NCI-H2107 treated with DMSO at 0.1 percent for 48 hours (cell line): ENCODE measurements at regions not wholly inside any gene's neighbourhood (a gene's known extent, or its start where the extent isn't known, plus 50 kb on each side); places are given as distances from the start of the nearest gene placed in this dataset.
"Not testable (repeated sequence)": the region's sequence is repeated elsewhere in the genome, so short reads cannot be mapped to it uniquely, and the experiment has no call there.

ENCODE experiments used
- DNase-seq: peaks from one replicate; lab custom pipeline; 2025; ENCODE audit not compliant: unreplicated experiment; lab: John Stamatoyannopoulos, UW

- DNase-seq = not testable (repeated sequence)
These were observed 67.8 kb upstream of the EEF2KMT start for GRCh38 chr16:5165429-5165828.

- DNase-seq = not testable (repeated sequence)
These were observed 65.2 kb upstream of the EEF2KMT start for GRCh38 chr16:5162801-5163200.

DNA sequence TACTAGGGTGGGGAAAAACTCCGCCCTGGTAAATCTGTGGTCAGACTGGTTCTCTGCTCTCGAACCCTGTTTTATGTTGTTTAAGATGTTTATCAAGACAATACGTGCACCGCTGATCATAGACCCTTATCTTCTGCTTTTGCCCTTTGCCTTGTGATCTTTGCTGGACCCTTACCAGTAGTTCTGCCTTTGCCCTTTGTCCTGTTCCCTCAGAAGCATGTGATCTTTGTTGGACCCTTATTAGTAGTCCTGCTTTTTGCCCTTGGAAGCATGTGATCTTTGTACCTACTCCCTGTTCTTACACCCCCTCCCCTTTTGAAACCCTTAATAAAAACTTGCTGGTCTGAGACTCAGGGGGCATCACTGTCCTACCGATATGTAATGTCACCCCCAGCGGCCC, 64.3 kb upstream of the EEF2KMT start:
- DNase-seq = not testable (repeated sequence)

DNA sequence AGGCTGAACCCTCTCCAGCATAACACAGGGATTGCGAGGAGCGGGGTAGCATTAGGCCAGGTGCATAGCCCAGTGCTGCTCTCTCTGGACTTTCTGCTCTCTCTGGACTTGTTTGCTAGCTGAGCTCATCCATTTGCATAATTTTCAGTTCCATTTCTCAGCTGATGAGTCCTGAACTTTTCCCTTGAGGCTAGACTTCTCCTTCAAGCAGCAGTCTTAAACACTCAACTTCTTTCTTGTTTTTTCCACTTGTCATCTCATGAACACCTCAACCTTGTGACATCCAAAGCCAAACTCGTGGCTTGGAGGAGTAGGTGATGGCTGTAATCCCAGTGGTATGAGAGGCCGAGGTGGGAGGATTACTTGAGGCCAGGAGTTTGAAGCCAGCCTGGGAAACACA, 62.4 kb upstream of the EEF2KMT start:
- DNase-seq = not testable (repeated sequence)

DNA sequence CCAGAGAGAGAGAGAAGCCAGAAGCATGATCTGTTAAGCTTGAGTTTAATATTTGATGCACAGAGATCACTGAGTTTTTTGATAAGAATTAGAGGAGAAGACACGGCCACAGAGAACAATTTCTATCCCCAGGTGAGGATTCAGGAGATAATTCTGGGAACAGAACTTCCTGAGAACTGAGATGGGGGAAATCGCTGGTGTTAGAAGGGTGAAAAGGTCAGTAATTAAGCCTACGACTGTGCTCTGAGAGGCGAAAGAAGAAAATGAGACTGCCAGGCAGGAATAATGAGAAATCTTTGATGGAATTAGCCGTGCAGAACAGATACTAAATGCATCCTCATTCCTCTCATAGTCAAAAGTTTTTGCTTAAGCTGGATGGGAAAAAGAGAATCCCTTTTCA, 61.9 kb upstream of the EEF2KMT start:
- not testable (repeated sequence) for DNase-seq

- no peak for DNase-seq
These were observed 60.9 kb upstream of the EEF2KMT start for GRCh38 chr16:5158494-5158893.

GRCh38 chr16:5156486-5156885, 58.9 kb upstream of the EEF2KMT start:
- not testable (repeated sequence) for DNase-seq

GRCh38 chr16:5154006-5154405, 56.4 kb upstream of the EEF2KMT start:
- not testable (repeated sequence) for DNase-seq

GRCh38 chr16:5151409-5151808, 53.8 kb upstream of the EEF2KMT start:
- not testable (repeated sequence) for DNase-seq
